Neural progenitor cell (in vitro differentiated cells): ENCODE measurements at regions not wholly inside any gene's neighbourhood (a gene's known extent, or its start where the extent isn't known, plus 50 kb on each side); places are given as distances from the start of the nearest gene placed in this dataset.
A peak's percentile ranks its signal among the peaks of the same experiment; 100 is the strongest.

Source experiments
- DNase-seq: peaks from one replicate; pipeline ENCODE4 v3.0.0-alpha.2; 2016; ENCODE audit warnings: low spot score
- H2AFZ ChIP-seq: fragments of 200-600 bp; sonication (generic); replicated peaks from 2 replicates; pipeline ENCODE4 v1.6.1; 2016; ENCODE audit warnings: antibody characterized with exemption
- H3F3A ChIP-seq: fragments of 200-600 bp; sonication (generic); 2 replicates; pipeline ENCODE4 v1.6.1; 2016; ENCODE audit warnings: antibody characterized with exemption, low read depth
- H3K27ac ChIP-seq: fragments of 200-600 bp; sonication (generic); 2 replicates; pipeline ENCODE4 v1.5.1; 2016; ENCODE audit warnings: mild to moderate bottlenecking
- H3K27me3 ChIP-seq: fragments of 200-600 bp; sonication (generic); 2 replicates; pipeline ENCODE4 v1.6.1; 2016; ENCODE audit warnings: mild to moderate bottlenecking, moderate library complexity
- H3K36me3 ChIP-seq: fragments of 200-600 bp; sonication (generic); 2 replicates; pipeline ENCODE4 v1.5.1; 2016
- H3K4me1 ChIP-seq: fragments of 200-600 bp; sonication (generic); 2 replicates; pipeline ENCODE4 v1.6.1; 2016; ENCODE audit warnings: mixed run types
- H3K4me2 ChIP-seq: fragments of 200-600 bp; sonication (generic); 2 replicates; pipeline ENCODE4 v1.6.1; 2016
- H3K4me3 ChIP-seq: fragments of 200-600 bp; sonication (generic); 2 replicates; pipeline ENCODE4 v1.5.1; 2016
- H3K79me2 ChIP-seq: fragments of 200-600 bp; sonication (generic); 2 replicates; pipeline ENCODE4 v1.6.1; 2016; ENCODE audit warnings: low read depth
- H3K9ac ChIP-seq: fragments of 200-600 bp; sonication (generic); 2 replicates; pipeline ENCODE4 v1.6.1; 2016
- H3K9me3 ChIP-seq: fragments of 200-600 bp; sonication (generic); 2 replicates; pipeline ENCODE4 v1.5.1; 2016; ENCODE audit warnings: low read depth
- H4K20me1 ChIP-seq: fragments of 200-600 bp; sonication (generic); 2 replicates; pipeline ENCODE4 v1.6.1; 2016; ENCODE audit warnings: low read depth
- H3K27ac Mint-ChIP-seq: 3 replicates; pipeline ENCODE4 v1.8.0; 2021; ENCODE audit warnings: mixed read lengths
- H3K27me3 Mint-ChIP-seq: 2 replicates; pipeline ENCODE4 v1.8.0; 2022; ENCODE audit warnings: low read depth, mild to moderate bottlenecking, inconsistent platforms, moderate library complexity, mixed read lengths; ENCODE audit not compliant: insufficient read depth
- H3K36me3 Mint-ChIP-seq: 3 replicates; pipeline ENCODE4 v1.8.0; 2021; ENCODE audit warnings: mixed read lengths
- H3K4me1 Mint-ChIP-seq: 3 replicates; pipeline ENCODE4 v1.8.0; 2021; ENCODE audit warnings: mixed read lengths
- H3K4me3 Mint-ChIP-seq: 3 replicates; pipeline ENCODE4 v1.8.0; 2021; ENCODE audit warnings: mild to moderate bottlenecking, moderate library complexity, mixed read lengths
- H3K9me3 Mint-ChIP-seq: 3 replicates; pipeline ENCODE4 v1.8.0; 2020; ENCODE audit warnings: mixed read lengths
- EZH2 ChIP-seq: fragments of 200-600 bp; sonication (generic); IDR thresholded peaks from 2 replicates; pipeline ENCODE4 v1.6.1; 2017; ENCODE audit warnings: antibody characterized with exemption, mild to moderate bottlenecking, moderate library complexity
- EZH2phosphoT487 ChIP-seq: fragments of 200-600 bp; sonication (generic); IDR thresholded peaks from 2 replicates; pipeline ENCODE4 v1.6.1; 2017; ENCODE audit warnings: antibody characterized with exemption
- TF ChIP-seq, protein P1 (sequence below): fragments of 200-600 bp; sonication (generic); IDR thresholded peaks from 2 replicates; pipeline ENCODE4 v1.5.1; 2017; ENCODE audit warnings: antibody characterized with exemption, mild to moderate bottlenecking

DNA sequence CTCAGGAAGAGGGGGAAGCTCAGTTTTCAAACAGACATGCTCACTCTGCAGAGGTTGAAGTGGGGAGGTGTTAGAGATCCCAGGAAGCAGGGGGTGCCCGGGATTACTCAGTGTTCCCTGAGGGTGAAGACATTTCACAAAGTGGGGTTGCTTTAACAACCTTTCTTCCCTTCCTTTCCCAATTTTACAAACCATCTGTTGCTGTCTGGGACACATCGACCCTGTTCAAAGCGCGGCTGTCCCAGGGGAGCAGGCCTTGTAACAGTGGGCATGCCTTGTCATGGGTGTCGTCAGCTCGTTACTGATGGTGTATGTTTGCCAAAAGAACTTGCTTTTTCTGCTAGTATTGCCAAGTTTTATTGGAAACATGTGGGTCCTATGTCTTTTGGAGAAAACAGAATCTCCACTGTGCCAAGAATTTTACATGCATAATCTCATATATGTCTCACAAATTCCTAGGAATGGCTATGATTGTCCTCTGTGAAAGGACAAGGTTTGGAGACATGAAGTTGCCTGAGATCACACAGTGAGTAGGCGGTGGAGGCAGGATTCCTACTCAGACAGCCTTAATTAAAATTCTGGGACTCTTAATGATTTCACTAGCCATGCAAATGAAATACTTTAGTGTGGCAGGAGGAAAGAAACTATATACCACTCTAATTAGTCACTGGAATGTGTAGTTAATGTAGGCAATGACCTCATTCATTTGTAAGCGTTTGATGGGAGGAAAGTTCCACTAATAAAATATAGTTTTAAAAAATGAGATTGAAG is 198.9 kb downstream of the NXNL2 start:
- Histone ChIP-seq H3K79me2 (no peaks in the 10 kb centered on the region), H2AFZ (peak overlapping the region; percentile 33), H3K27me3 (no peaks in the 10 kb centered on the region), H3K36me3 (no peaks in the 10 kb centered on the region), H3K4me1 (peaks cover 13% of the 10 kb centered on the region), H4K20me1 (no peaks in the 10 kb centered on the region), H3K4me3 (no peak overlapping the region), H3K9ac (no peak overlapping the region), H3F3A (peaks cover 7% of the 10 kb centered on the region), H3K27ac (no peak overlapping the region), H3K4me2 (no peak overlapping the region), H3K9me3 (no peaks in the 10 kb centered on the region)
- H3K9me3 Mint-ChIP-seq = peaks cover 20% of the 10 kb centered on the region
- no peak overlapping the region for H3K4me3 Mint-ChIP-seq
- H3K36me3 Mint-ChIP-seq = no peaks in the 10 kb centered on the region
- peaks cover 14% of the 10 kb centered on the region for H3K27me3 Mint-ChIP-seq
- TF ChIP-seq EZH2 (no peak), EZH2phosphoT487 (no peak)
- TF ChIP-seq, protein P1, sequence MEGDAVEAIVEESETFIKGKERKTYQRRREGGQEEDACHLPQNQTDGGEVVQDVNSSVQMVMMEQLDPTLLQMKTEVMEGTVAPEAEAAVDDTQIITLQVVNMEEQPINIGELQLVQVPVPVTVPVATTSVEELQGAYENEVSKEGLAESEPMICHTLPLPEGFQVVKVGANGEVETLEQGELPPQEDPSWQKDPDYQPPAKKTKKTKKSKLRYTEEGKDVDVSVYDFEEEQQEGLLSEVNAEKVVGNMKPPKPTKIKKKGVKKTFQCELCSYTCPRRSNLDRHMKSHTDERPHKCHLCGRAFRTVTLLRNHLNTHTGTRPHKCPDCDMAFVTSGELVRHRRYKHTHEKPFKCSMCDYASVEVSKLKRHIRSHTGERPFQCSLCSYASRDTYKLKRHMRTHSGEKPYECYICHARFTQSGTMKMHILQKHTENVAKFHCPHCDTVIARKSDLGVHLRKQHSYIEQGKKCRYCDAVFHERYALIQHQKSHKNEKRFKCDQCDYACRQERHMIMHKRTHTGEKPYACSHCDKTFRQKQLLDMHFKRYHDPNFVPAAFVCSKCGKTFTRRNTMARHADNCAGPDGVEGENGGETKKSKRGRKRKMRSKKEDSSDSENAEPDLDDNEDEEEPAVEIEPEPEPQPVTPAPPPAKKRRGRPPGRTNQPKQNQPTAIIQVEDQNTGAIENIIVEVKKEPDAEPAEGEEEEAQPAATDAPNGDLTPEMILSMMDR = no peak
- no peak for DNase-seq
- H3K4me1 Mint-ChIP-seq = peaks cover 16% of the 10 kb centered on the region
- no peak overlapping the region for H3K27ac Mint-ChIP-seq

DNA sequence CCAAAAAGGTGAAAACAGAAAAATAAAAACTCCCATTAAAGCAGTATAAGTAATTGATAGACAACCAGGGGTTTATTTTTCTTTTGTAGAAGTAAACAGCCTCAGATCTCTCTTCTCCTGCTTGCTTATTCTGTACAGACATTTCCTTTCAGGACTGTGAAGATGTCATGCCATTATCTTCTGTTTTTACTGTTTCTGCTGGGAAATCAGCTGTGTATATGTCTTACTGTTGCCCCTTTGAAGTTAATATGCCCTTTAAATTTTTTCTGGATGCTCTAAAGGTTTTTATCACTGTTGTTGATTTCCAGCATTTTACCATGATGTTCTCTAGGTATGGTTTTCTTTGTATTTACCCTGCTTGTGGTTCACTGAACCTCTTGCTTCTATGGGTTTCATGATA is 199.5 kb downstream of the NXNL2 start:
- TF ChIP-seq EZH2phosphoT487 (no peak), EZH2 (no peak)
- TF ChIP-seq, protein P1 = no peak
- H3K27me3 Mint-ChIP-seq = peaks cover 14% of the 10 kb centered on the region
- H3K27ac Mint-ChIP-seq = no peak overlapping the region
- no peak overlapping the region for H3K9ac ChIP-seq
- DNase-seq = no peak
- H3K9me3 ChIP-seq = no peaks in the 10 kb centered on the region
- H3K27ac ChIP-seq = no peak overlapping the region
- H3K4me3 ChIP-seq = no peak overlapping the region
- no peaks in the 10 kb centered on the region for H3K36me3 ChIP-seq
- no peak overlapping the region for H2AFZ ChIP-seq
- H4K20me1 ChIP-seq = no peaks in the 10 kb centered on the region
- peaks cover 20% of the 10 kb centered on the region for H3K9me3 Mint-ChIP-seq
- peaks cover 8% of the 10 kb centered on the region for H3F3A ChIP-seq
- no peaks in the 10 kb centered on the region for H3K27me3 ChIP-seq
- peaks cover 17% of the 10 kb centered on the region for H3K4me1 Mint-ChIP-seq
- H3K4me1 ChIP-seq = peaks cover 13% of the 10 kb centered on the region
- H3K4me2 ChIP-seq = no peak overlapping the region
- H3K4me3 Mint-ChIP-seq = no peak overlapping the region
- no peaks in the 10 kb centered on the region for H3K79me2 ChIP-seq
- H3K36me3 Mint-ChIP-seq = no peaks in the 10 kb centered on the region

DNA sequence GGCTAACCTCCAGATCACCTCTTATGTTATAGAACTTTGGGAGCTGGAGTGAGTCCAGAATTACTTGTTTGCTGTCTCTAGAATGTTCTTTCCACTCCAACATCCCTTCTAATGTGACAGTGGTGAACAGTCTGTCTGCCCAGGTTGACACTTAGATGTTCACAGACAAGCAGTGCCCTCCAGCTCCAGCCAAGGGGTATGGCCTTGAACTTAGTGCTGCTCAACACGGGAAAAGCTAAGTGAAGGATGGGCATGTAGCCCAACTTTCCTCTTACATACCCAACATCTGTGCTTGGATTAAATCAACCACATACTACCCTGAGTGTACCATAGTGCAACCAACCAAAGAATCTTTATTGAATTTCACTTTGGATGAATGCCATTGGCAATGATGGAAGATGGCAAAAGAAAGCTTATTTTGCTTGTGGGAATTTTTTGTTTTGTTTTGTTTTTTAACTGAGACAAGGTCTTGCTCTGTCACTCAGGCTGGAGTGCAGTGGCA is 201.2 kb downstream of the NXNL2 start:
- Histone ChIP-seq H3K27me3 (no peaks in the 10 kb centered on the region), H3K79me2 (no peaks in the 10 kb centered on the region), H3K9me3 (no peaks in the 10 kb centered on the region), H3K4me3 (no peak overlapping the region), H3K9ac (no peak overlapping the region), H3K4me2 (no peak overlapping the region), H4K20me1 (no peaks in the 10 kb centered on the region), H3K27ac (no peak overlapping the region), H3K36me3 (no peaks in the 10 kb centered on the region), H2AFZ (no peak overlapping the region), H3F3A (peaks cover 8% of the 10 kb centered on the region), H3K4me1 (peaks cover 13% of the 10 kb centered on the region)
- TF ChIP-seq EZH2 (no peak), EZH2phosphoT487 (no peak)
- TF ChIP-seq, protein P1 = no peak
- DNase-seq = no peak
- Mint-ChIP-seq H3K27ac (no peak overlapping the region), H3K9me3 (peaks cover 15% of the 10 kb centered on the region), H3K27me3 (peaks cover 7% of the 10 kb centered on the region), H3K4me3 (no peak overlapping the region), H3K4me1 (peaks cover 22% of the 10 kb centered on the region), H3K36me3 (no peaks in the 10 kb centered on the region)
